GM12878 (cell line): ENCODE measurements at regions not wholly inside any gene's neighbourhood (a gene's known extent, or its start where the extent isn't known, plus 50 kb on each side); places are given as distances from the start of the nearest gene placed in this dataset.

Experiments used
- ATF7 ChIP-seq: fragments of 450-650 bp; IDR thresholded peaks from 2 replicates; pipeline ENCODE4 v1.6.1; 2016; ENCODE audit warnings: low read depth, mild to moderate bottlenecking
- BACH1 ChIP-seq: fragments of 450-650 bp; IDR thresholded peaks from 2 replicates; pipeline ENCODE4 v1.6.1; 2017; ENCODE audit warnings: mild to moderate bottlenecking, borderline replicate concordance
- CBX5 ChIP-seq: sonication (generic); IDR thresholded peaks from 2 replicates; pipeline ENCODE4 v1.6.1; 2016; ENCODE audit warnings: low read depth, moderate library complexity, mild to moderate bottlenecking, inconsistent platforms
- CEBPB ChIP-seq, 2 experiments: fragments of 150-350 bp in 1 of 2; IDR thresholded peaks; 2 replicates each; pipeline ENCODE4 v1.6.1; 2012 to 2014; ENCODE audit warnings: low read depth in 2 of 2, low read length in 2 of 2, borderline replicate concordance in 1 of 2, inconsistent platforms in 1 of 2
- JUND ChIP-seq: IDR thresholded peaks from 2 replicates; pipeline ENCODE4 v1.6.1; 2012; ENCODE audit warnings: low read depth, mild to moderate bottlenecking, low read length, improper control_type of control experiment, moderate library complexity
- MEF2A ChIP-seq: IDR thresholded peaks from 2 replicates; pipeline ENCODE4 v1.6.1; 2011; ENCODE audit warnings: low read depth, mild to moderate bottlenecking, low read length, moderate library complexity; ENCODE audit not compliant: insufficient read depth
- MEF2B ChIP-seq: fragments of 450-650 bp; IDR thresholded peaks from 2 replicates; pipeline ENCODE4 v1.6.1; 2018; ENCODE audit warnings: mild to moderate bottlenecking, moderate library complexity; ENCODE audit not compliant: partially characterized antibody, poor library complexity, severe bottlenecking
- MYB ChIP-seq: fragments of 150-350 bp; IDR thresholded peaks from 2 replicates; pipeline ENCODE4 v1.6.1; 2014; ENCODE audit warnings: mild to moderate bottlenecking, low read depth, low read length, borderline replicate concordance
- NFIC ChIP-seq: IDR thresholded peaks from 2 replicates; pipeline ENCODE4 v1.6.1; 2012; ENCODE audit warnings: low read depth, mild to moderate bottlenecking, inconsistent platforms, low read length, moderate library complexity
- NFYB ChIP-seq: IDR thresholded peaks from 2 replicates; pipeline ENCODE4 v1.6.1; 2011; ENCODE audit warnings: low read depth, mild to moderate bottlenecking, low read length, improper control_type of control experiment, moderate library complexity; ENCODE audit not compliant: insufficient read depth
- RAD21 ChIP-seq: IDR thresholded peaks from 2 replicates; pipeline ENCODE4 v1.6.1; 2011; ENCODE audit warnings: mild to moderate bottlenecking, low read depth, low read length, moderate library complexity; ENCODE audit not compliant: insufficient read depth
- TF ChIP-seq, protein P1 (sequence below): IDR thresholded peaks from 2 replicates; pipeline ENCODE4 v1.6.1; 2012; ENCODE audit warnings: improper control_type of control experiment, low read depth, low read length; ENCODE audit not compliant: insufficient replicate concordance
- TF ChIP-seq, protein P2 (sequence below): IDR thresholded peaks from 2 replicates; pipeline ENCODE4 v1.6.1; 2012; ENCODE audit warnings: low read depth, low read length, improper control_type of control experiment
- TF ChIP-seq, protein P3 (sequence below): IDR thresholded peaks from 2 replicates; pipeline ENCODE4 v1.6.1; 2011; ENCODE audit warnings: mild to moderate bottlenecking, low read depth, low read length, moderate library complexity; ENCODE audit not compliant: insufficient replicate concordance
- TF ChIP-seq, protein P4 (sequence below): fragments of 450-650 bp; formaldehyde crosslinking; IDR thresholded peaks from 2 replicates; pipeline ENCODE4 v1.4.0; 2022; ENCODE audit warnings: mild to moderate bottlenecking, moderate library complexity
- TF ChIP-seq, protein P5 (sequence below): fragments of 450-650 bp; IDR thresholded peaks from 2 replicates; pipeline ENCODE4 v1.6.1; 2016; ENCODE audit warnings: mild to moderate bottlenecking

DNA sequence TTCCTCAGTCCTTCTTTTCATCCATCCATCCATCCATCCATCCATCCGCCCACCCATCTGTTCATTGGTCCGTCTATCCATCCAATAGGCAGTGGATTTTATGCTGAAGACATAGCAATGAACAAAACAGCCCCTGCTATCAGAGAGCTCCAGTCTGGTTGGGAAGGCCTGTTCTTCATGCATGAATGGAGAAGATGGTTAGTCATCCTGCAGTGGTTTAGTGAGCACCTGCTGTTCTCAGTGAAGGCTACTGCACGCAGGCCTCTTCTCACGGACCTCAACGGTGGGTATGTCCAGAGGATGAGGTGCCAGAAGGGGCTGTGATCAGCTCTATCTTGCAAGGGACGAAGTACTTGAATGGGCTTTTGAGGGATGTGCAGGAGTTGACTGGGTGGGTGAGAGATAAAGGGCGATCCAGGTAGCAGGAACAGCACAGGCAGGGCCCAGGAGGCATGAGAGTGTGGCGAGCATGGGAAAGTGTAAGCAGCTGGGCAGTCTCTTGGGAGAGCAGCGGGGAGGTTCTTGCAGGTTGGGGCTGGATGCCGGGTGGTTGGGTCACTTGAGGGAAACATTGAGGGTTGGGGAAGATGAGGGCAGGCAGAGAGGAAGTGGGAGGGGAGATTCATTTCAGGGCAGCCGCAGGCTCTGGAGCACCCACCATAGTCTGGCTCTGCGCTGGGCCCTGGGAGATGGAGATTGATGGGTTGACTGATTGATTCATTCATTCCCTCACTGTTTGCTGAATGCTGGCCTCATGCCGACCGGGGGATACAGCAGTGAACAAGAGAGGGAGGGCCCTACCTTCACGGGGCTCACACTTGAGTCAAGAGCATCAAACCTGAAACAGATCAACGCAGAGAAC, 115.0 kb upstream of the CIBAR2 start (continued):
- TF ChIP-seq, protein P1, sequence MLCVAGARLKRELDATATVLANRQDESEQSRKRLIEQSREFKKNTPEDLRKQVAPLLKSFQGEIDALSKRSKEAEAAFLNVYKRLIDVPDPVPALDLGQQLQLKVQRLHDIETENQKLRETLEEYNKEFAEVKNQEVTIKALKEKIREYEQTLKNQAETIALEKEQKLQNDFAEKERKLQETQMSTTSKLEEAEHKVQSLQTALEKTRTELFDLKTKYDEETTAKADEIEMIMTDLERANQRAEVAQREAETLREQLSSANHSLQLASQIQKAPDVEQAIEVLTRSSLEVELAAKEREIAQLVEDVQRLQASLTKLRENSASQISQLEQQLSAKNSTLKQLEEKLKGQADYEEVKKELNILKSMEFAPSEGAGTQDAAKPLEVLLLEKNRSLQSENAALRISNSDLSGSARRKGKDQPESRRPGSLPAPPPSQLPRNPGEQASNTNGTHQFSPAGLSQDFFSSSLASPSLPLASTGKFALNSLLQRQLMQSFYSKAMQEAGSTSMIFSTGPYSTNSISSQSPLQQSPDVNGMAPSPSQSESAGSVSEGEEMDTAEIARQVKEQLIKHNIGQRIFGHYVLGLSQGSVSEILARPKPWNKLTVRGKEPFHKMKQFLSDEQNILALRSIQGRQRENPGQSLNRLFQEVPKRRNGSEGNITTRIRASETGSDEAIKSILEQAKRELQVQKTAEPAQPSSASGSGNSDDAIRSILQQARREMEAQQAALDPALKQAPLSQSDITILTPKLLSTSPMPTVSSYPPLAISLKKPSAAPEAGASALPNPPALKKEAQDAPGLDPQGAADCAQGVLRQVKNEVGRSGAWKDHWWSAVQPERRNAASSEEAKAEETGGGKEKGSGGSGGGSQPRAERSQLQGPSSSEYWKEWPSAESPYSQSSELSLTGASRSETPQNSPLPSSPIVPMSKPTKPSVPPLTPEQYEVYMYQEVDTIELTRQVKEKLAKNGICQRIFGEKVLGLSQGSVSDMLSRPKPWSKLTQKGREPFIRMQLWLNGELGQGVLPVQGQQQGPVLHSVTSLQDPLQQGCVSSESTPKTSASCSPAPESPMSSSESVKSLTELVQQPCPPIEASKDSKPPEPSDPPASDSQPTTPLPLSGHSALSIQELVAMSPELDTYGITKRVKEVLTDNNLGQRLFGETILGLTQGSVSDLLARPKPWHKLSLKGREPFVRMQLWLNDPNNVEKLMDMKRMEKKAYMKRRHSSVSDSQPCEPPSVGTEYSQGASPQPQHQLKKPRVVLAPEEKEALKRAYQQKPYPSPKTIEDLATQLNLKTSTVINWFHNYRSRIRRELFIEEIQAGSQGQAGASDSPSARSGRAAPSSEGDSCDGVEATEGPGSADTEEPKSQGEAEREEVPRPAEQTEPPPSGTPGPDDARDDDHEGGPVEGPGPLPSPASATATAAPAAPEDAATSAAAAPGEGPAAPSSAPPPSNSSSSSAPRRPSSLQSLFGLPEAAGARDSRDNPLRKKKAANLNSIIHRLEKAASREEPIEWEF, result peak; percentile 93
- TF ChIP-seq ATF7, result peak; percentile 94
- TF ChIP-seq CEBPB (IDR thresholded peaks at IDR 0.05; ENCODE audit: borderline replicate concordance in 1 of 2, low read depth in 2 of 2, low read length in 2 of 2), result 0 out of 4 replicates have a peak, but pooled peaks of 1 of the 2 experiments have one; percentile 7
- TF ChIP-seq, protein P2, sequence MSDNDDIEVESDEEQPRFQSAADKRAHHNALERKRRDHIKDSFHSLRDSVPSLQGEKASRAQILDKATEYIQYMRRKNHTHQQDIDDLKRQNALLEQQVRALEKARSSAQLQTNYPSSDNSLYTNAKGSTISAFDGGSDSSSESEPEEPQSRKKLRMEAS, result peak; percentile 54; the same call in 1 of the 2 replicates
- TF ChIP-seq NFYB, result peak; percentile 67; the same call in 1 of the 2 replicates
- peak; percentile 57; the same call in 1 of the 2 replicates for TF ChIP-seq MEF2A
- peak; percentile 99 for TF ChIP-seq NFIC
- TF ChIP-seq, protein P3, sequence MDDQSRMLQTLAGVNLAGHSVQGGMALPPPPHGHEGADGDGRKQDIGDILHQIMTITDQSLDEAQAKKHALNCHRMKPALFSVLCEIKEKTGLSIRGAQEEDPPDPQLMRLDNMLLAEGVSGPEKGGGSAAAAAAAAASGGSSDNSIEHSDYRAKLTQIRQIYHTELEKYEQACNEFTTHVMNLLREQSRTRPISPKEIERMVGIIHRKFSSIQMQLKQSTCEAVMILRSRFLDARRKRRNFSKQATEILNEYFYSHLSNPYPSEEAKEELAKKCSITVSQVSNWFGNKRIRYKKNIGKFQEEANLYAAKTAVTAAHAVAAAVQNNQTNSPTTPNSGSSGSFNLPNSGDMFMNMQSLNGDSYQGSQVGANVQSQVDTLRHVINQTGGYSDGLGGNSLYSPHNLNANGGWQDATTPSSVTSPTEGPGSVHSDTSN, result peak; percentile 79
- TF ChIP-seq CBX5, result peak; percentile 94
- TF ChIP-seq MEF2B, result peak; percentile 100
- TF ChIP-seq JUND, result peak; percentile 61; the same call in 1 of the 2 replicates
- TF ChIP-seq BACH1, result peak; percentile 77; the same call in 1 of the 2 replicates
- TF ChIP-seq, protein P4, sequence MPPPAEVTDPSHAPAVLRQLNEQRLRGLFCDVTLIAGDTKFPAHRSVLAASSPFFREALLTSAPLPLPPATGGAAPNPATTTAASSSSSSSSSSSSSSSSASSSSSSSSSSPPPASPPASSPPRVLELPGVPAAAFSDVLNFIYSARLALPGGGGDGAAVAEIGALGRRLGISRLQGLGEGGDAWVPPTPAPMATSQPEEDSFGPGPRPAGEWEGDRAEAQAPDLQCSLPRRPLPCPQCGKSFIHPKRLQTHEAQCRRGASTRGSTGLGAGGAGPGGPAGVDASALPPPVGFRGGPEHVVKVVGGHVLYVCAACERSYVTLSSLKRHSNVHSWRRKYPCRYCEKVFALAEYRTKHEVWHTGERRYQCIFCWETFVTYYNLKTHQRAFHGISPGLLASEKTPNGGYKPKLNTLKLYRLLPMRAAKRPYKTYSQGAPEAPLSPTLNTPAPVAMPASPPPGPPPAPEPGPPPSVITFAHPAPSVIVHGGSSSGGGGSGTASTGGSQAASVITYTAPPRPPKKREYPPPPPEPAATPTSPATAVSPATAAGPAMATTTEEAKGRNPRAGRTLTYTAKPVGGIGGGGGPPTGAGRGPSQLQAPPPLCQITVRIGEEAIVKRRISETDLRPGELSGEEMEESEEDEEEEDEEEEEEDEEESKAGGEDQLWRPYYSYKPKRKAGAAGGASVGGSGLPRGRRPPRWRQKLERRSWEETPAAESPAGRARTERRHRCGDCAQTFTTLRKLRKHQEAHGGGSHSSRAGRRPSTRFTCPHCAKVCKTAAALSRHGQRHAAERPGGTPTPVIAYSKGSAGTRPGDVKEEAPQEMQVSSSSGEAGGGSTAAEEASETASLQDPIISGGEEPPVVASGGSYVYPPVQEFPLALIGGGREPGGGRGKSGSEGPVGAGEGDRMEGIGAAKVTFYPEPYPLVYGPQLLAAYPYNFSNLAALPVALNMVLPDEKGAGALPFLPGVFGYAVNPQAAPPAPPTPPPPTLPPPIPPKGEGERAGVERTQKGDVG, result no peak
- TF ChIP-seq MYB, result peak; percentile 37
- TF ChIP-seq RAD21, result 0 out of 2 replicates have a peak, but pooled peaks have one; percentile 14
- TF ChIP-seq, protein P5, sequence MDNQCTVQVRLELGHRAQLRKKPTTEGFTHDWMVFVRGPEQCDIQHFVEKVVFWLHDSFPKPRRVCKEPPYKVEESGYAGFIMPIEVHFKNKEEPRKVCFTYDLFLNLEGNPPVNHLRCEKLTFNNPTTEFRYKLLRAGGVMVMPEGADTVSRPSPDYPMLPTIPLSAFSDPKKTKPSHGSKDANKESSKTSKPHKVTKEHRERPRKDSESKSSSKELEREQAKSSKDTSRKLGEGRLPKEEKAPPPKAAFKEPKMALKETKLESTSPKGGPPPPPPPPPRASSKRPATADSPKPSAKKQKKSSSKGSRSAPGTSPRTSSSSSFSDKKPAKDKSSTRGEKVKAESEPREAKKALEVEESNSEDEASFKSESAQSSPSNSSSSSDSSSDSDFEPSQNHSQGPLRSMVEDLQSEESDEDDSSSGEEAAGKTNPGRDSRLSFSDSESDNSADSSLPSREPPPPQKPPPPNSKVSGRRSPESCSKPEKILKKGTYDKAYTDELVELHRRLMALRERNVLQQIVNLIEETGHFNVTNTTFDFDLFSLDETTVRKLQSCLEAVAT, result peak; percentile 93
